Endothelial cell of umbilical vein (primary cell): ENCODE measurements at regions not wholly inside any gene's neighbourhood (a gene's known extent, or its start where the extent isn't known, plus 50 kb on each side); places are given as distances from the start of the nearest gene placed in this dataset.

Experiments used
- BruUV-seq: library from RNA; stranded (reverse); fragments of 400-500 nt; replicated peaks from 2 replicates; lab custom pipeline; 2021; lab: Mats Ljungman, UMichigan
- CTCF ChIA-PET: fragments of 300-600, 350-600 bp; sonication (Branson Sonifier 250); formaldehyde crosslinking; loops from one replicate; lab custom pipeline; 2021; ENCODE audit warnings: antibody characterized with exemption, inconsistent platforms; lab: Charles Lee
- POLR2A ChIA-PET: fragments of 300-600, 350-600 bp; sonication (Branson Sonifier 250); formaldehyde crosslinking; loops from one replicate; lab custom pipeline; 2021; ENCODE audit warnings: antibody characterized with exemption, inconsistent platforms; lab: Charles Lee
- DNase-seq: peaks from one replicate; pipeline ENCODE4 v3.0.0-alpha.2; 2011; ENCODE audit warnings: low read depth, low spot score
- FAIRE-seq: peaks from 2 replicates; lab custom pipeline; 2011; peaks lifted over from hg19 to GRCh38; lab: Jason Lieb, UNC
- H2AFZ ChIP-seq: 2 replicates; pipeline ENCODE4 v1.6.0; 2012; ENCODE audit warnings: low read depth, low read length, control low read depth, inconsistent platforms
- H3K27ac ChIP-seq: 2 replicates; pipeline ENCODE4 v1.5.1; 2011; ENCODE audit warnings: low read depth, mild to moderate bottlenecking, control low read depth, low read length, moderate library complexity; ENCODE audit not compliant: insufficient read depth
- H3K27me3 ChIP-seq, 2 experiments: 2 replicates each; pipeline versions ENCODE4 v1.6.0 to v1.6.1; 2011; ENCODE audit warnings: low read length in 2 of 2, mixed read lengths in 1 of 2; ENCODE audit not compliant: control insufficient read depth in 2 of 2, insufficient read depth in 2 of 2
- H3K36me3 ChIP-seq, 2 experiments: 2 replicates in 1 of 2; 3 replicates in 1 of 2; pipeline ENCODE4 v1.5.1; 2011; ENCODE audit warnings: low read length in 2 of 2, mild to moderate bottlenecking in 1 of 2, moderate library complexity in 1 of 2; ENCODE audit not compliant: control insufficient read depth in 2 of 2, insufficient read depth in 2 of 2; ENCODE audit errors: extremely low read depth in 1 of 2
- H3K4me1 ChIP-seq: 3 replicates; pipeline ENCODE4 v1.5.1; 2011; ENCODE audit warnings: mild to moderate bottlenecking, low read length; ENCODE audit not compliant: control insufficient read depth, insufficient read depth; ENCODE audit errors: extremely low read depth
- H3K4me2 ChIP-seq: 2 replicates; pipeline ENCODE4 v1.6.1; 2011; ENCODE audit warnings: low read length, control low read depth, mixed read lengths; ENCODE audit not compliant: insufficient read depth
- H3K4me3 ChIP-seq, 3 experiments: fragments of 200-600 bp in 1 of 3; sonication (generic), shearing (Covaris generic) in 1 of 3; replicated peaks in 1 of 3; 2 replicates each; pipeline ENCODE4 v1.5.1; 2011 to 2016; ENCODE audit warnings: control low read depth in 3 of 3, low read length in 3 of 3, mild to moderate bottlenecking in 2 of 3, inconsistent platforms in 1 of 3, low read depth in 1 of 3, moderate library complexity in 1 of 3; ENCODE audit not compliant: insufficient read depth in 1 of 3
- H3K79me2 ChIP-seq: 2 replicates; pipeline ENCODE4 v1.6.0; 2012; ENCODE audit warnings: low read length, inconsistent platforms; ENCODE audit not compliant: control insufficient read depth, insufficient read depth
- H3K9ac ChIP-seq: replicated peaks from 2 replicates; pipeline ENCODE3; 2011; ENCODE audit warnings: low read length, control low read depth; ENCODE audit not compliant: insufficient read depth; ENCODE audit errors: extremely low read depth
- H3K9me1 ChIP-seq: replicated peaks from 3 replicates; pipeline ENCODE4 v1.6.0; 2011; ENCODE audit warnings: mild to moderate bottlenecking, low read length; ENCODE audit not compliant: control insufficient read depth, insufficient read depth; ENCODE audit errors: extremely low read depth
- H3K9me3 ChIP-seq: replicated peaks from 2 replicates; pipeline ENCODE4 v1.5.1; 2012; ENCODE audit warnings: low read length, inconsistent platforms; ENCODE audit not compliant: control insufficient read depth, insufficient read depth
- H4K20me1 ChIP-seq: replicated peaks from 2 replicates; pipeline ENCODE3; 2011; ENCODE audit warnings: mild to moderate bottlenecking, low read length; ENCODE audit not compliant: control insufficient read depth, insufficient read depth; ENCODE audit errors: extremely low read depth
- CTCF ChIP-seq, 2 donors: IDR thresholded peaks; 1 replicate in 1 of 2; 2 replicates in 1 of 2; pipeline ENCODE4 v1.5.1; 2011; ENCODE audit warnings: low read length in 2 of 2, mild to moderate bottlenecking in 2 of 2, moderate library complexity in 2 of 2, control low read depth in 1 of 2, inconsistent platforms in 1 of 2, low read depth in 1 of 2; ENCODE audit not compliant: insufficient read depth in 1 of 2; ENCODE audit errors: extremely low read depth in 1 of 2
- EZH2 ChIP-seq: IDR thresholded peaks from 2 replicates; pipeline ENCODE4 v1.6.1; 2012; ENCODE audit warnings: borderline replicate concordance, low read depth, mild to moderate bottlenecking, moderate library complexity, low read length, inconsistent platforms; ENCODE audit not compliant: severe bottlenecking
- FOS ChIP-seq: IDR thresholded peaks from 2 replicates; pipeline ENCODE4 v1.6.1; 2011; ENCODE audit warnings: mild to moderate bottlenecking, low read length, moderate library complexity, borderline replicate concordance; ENCODE audit not compliant: insufficient read depth
- GATA2 ChIP-seq: IDR thresholded peaks from 2 replicates; pipeline ENCODE4 v1.7.0; 2011; ENCODE audit warnings: low read depth, mild to moderate bottlenecking, moderate library complexity, mixed read lengths, low read length; ENCODE audit not compliant: insufficient read length, insufficient read depth
- JUN ChIP-seq: IDR thresholded peaks from 2 replicates; pipeline ENCODE4 v1.6.1; 2011; ENCODE audit warnings: borderline replicate concordance, low read depth; ENCODE audit not compliant: insufficient read length, insufficient read depth
- MYC ChIP-seq: IDR thresholded peaks from one replicate; pipeline ENCODE4 v1.6.1; 2011; ENCODE audit warnings: mild to moderate bottlenecking, low read depth, low read length
- POLR2A ChIP-seq: IDR thresholded peaks from 2 replicates; pipeline ENCODE4 v1.6.1; 2012; ENCODE audit warnings: low read depth, mild to moderate bottlenecking, control low read depth, low read length
- POLR2AphosphoS5 ChIP-seq: IDR thresholded peaks from 2 replicates; pipeline ENCODE4 v1.6.1; 2012; ENCODE audit warnings: low read depth, mild to moderate bottlenecking, control low read depth, low read length, moderate library complexity; ENCODE audit not compliant: insufficient read depth
- dilution Hi-C: fragments of 300-500 bp; cut with MboI; formaldehyde crosslinking; loops from one replicate; pipeline ENCODE4 v1.15.0; 2019; ENCODE audit warnings: low sequenced_read_pairs; ENCODE audit not compliant: extremely low pct_ligation_motif_present
- intact Hi-C: fragments of 100-400 bp; cut with micrococcal nuclease; formaldehyde crosslinking; loops from one replicate; pipeline ENCODE4 v1.10.0; 2022
- TF ChIP-seq, protein P1 (sequence below): IDR thresholded peaks from 2 replicates; pipeline ENCODE4 v1.6.1; 2011; ENCODE audit not compliant: insufficient read depth, insufficient read length

DNA sequence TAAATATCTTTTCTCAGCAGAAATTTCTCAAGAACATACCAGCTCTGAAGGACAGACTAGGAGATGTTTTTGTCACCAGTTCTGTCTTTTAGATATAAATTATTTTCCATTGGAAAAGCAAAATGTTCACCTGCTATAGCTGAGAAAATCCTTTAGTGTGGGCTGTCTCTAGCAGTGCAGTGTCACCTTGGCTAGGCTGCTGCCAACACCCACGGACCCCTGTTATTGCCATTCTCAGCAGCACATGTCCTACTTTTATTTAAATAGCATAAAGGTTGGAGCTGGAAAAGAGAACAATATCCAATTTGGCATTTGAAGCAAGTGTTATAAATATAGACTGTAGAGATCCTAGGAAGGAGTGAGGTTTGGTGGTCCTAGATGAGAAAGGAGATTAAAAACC lies 156.4 kb downstream of the TPH2 start:
- no peak for TF ChIP-seq JUN
- no peak for TF ChIP-seq EZH2
- no peak for TF ChIP-seq POLR2A
- no peaks in the 10 kb centered on the region for H3K79me2 ChIP-seq

DNA sequence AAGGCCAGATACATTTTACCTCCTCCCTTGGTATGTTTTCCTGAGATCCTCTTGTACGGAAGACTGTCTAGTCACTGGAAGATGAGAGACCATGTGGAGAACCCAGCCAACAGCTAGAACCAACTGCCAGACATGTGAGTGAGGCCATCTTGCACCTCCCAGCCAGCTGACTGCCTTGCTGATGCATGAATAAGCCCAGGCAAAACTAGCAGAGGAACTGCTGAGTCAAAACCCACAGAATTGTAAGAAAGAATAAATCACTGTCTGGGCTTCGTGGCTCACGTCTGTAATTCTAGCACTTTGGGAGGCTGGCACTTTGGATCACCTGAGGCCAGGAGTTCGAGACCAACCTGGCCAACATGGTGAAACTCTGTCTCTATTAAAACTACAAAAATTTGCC lies 160.0 kb downstream of the TPH2 start:
- H3K9ac ChIP-seq = no peak overlapping the region
- H3K4me3 ChIP-seq = no peak overlapping the region
- H3K79me2 ChIP-seq = no peaks in the 10 kb centered on the region
- H3K4me1 ChIP-seq = no peaks in the 10 kb centered on the region
- H2AFZ ChIP-seq = no peak overlapping the region
- FAIRE-seq (no peak), DNase-seq (no peak)
- dilution Hi-C loops = no loop called here
- CTCF ChIA-PET = no interaction called here
- no peaks in the 10 kb centered on the region for H4K20me1 ChIP-seq
- H3K36me3 ChIP-seq = no peaks in the 10 kb centered on the region
- TF ChIP-seq EZH2 (no peak), MYC (no peak), POLR2A (no peak), GATA2 (no peak), CTCF (IDR thresholded peaks at IDR 0.05; ENCODE audit: extremely low read depth in 1 of 2, insufficient read depth in 1 of 2, low read depth in 1 of 2, low read length in 2 of 2) (no peak), FOS (no peak), JUN (no peak), POLR2AphosphoS5 (no peak)
- TF ChIP-seq, protein P1, sequence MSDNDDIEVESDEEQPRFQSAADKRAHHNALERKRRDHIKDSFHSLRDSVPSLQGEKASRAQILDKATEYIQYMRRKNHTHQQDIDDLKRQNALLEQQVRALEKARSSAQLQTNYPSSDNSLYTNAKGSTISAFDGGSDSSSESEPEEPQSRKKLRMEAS = no peak
- H3K9me3 ChIP-seq = peaks cover 4% of the 10 kb centered on the region
- intact Hi-C loops = no loop called here
- no peak overlapping the region for H3K4me2 ChIP-seq
- H3K27ac ChIP-seq = no peak overlapping the region
- H3K9me1 ChIP-seq = no peaks in the 10 kb centered on the region
- no peaks in the 10 kb centered on the region for H3K27me3 ChIP-seq
- POLR2A ChIA-PET = no interaction called here
- no TSS peak for BruUV-seq

More for the DNA sequence above, 156.4 kb downstream of the TPH2 start:
- H3K4me2 ChIP-seq = no peak overlapping the region
- FAIRE-seq (no peak), DNase-seq (no peak)
- H3K4me1 ChIP-seq = no peaks in the 10 kb centered on the region
- peaks cover 4% of the 10 kb centered on the region for H3K9me3 ChIP-seq
- H2AFZ ChIP-seq = no peak overlapping the region
- H4K20me1 ChIP-seq = no peaks in the 10 kb centered on the region
- dilution Hi-C loops (no loop called here), intact Hi-C loops (no loop called here)
- ChIA-PET POLR2A (no interaction called here), CTCF (no interaction called here)
- no peaks in the 10 kb centered on the region for H3K36me3 ChIP-seq
- H3K9me1 ChIP-seq = no peaks in the 10 kb centered on the region
- H3K27ac ChIP-seq = no peak overlapping the region
- H3K27me3 ChIP-seq = no peaks in the 10 kb centered on the region
- no TSS peak for BruUV-seq
- H3K9ac ChIP-seq = no peak overlapping the region
- no peak overlapping the region for H3K4me3 ChIP-seq
